Mesenchymal stem cell (in vitro differentiated cells and primary cell): ENCODE measurements at regions not wholly inside any gene's neighbourhood (a gene's known extent, or its start where the extent isn't known, plus 50 kb on each side); places are given as distances from the start of the nearest gene placed in this dataset.

Experiments used
- DNase-seq: peaks from one replicate; pipeline ENCODE4 v3.0.0-alpha.2; 2013
- H2AFZ ChIP-seq: one replicate; pipeline ENCODE4 v1.6.1; 2013; ENCODE audit warnings: low read depth, mild to moderate bottlenecking, control low read depth, inconsistent platforms, low read length, moderate library complexity
- H2AK5ac ChIP-seq: 2 replicates; pipeline ENCODE4 v1.6.1; 2013; ENCODE audit warnings: low read length, moderate library complexity, mild to moderate bottlenecking, inconsistent platforms; ENCODE audit not compliant: severe bottlenecking
- H2BK120ac ChIP-seq: one replicate; pipeline ENCODE4 v1.6.1; 2013; ENCODE audit warnings: low read depth, mild to moderate bottlenecking, inconsistent platforms, low read length, moderate library complexity
- H2BK12ac ChIP-seq, 2 experiments: one replicate each; pipeline ENCODE4 v1.6.1; 2013; ENCODE audit warnings: inconsistent platforms in 2 of 2, low read length in 2 of 2, mild to moderate bottlenecking in 2 of 2, moderate library complexity in 2 of 2, control low read depth in 1 of 2
- H2BK15ac ChIP-seq: one replicate; pipeline ENCODE4 v1.6.1; 2013; ENCODE audit warnings: mild to moderate bottlenecking, low read depth, inconsistent platforms; ENCODE audit not compliant: poor library complexity, severe bottlenecking
- H2BK5ac ChIP-seq: 2 replicates; pipeline ENCODE4 v1.6.1; 2013; ENCODE audit warnings: low read depth, mild to moderate bottlenecking, low read length, control low read depth, inconsistent platforms; ENCODE audit not compliant: poor library complexity, severe bottlenecking
- H3K14ac ChIP-seq, 2 experiments: one replicate each; pipeline ENCODE4 v1.6.1; 2013; ENCODE audit warnings: inconsistent platforms in 2 of 2, low read length in 2 of 2, control low read depth in 1 of 2, mild to moderate bottlenecking in 1 of 2, moderate library complexity in 1 of 2
- H3K18ac ChIP-seq, 2 experiments: one replicate each; pipeline ENCODE4 v1.6.1; 2013; ENCODE audit warnings: inconsistent platforms in 2 of 2, low read length in 2 of 2, control low read depth in 1 of 2, low read depth in 1 of 2, mild to moderate bottlenecking in 1 of 2
- H3K23ac ChIP-seq, 2 experiments: one replicate each; pipeline ENCODE4 v1.6.1; 2013; ENCODE audit warnings: inconsistent platforms in 2 of 2, low read length in 2 of 2, mild to moderate bottlenecking in 2 of 2, moderate library complexity in 2 of 2, control low read depth in 1 of 2
- H3K27ac ChIP-seq: 2 replicates; pipeline ENCODE4 v1.5.1; 2013; ENCODE audit warnings: mild to moderate bottlenecking, moderate library complexity, low read length, control low read depth, inconsistent platforms; ENCODE audit not compliant: poor library complexity, severe bottlenecking
- H3K27me3 ChIP-seq, 2 experiments: 2 replicates each; pipeline versions ENCODE4 v1.6.1 to v1.7.0; 2013; ENCODE audit warnings: low read length in 2 of 2, mild to moderate bottlenecking in 2 of 2, moderate library complexity in 2 of 2, control low read depth in 1 of 2, inconsistent platforms in 1 of 2; ENCODE audit not compliant: control insufficient read depth in 1 of 2, insufficient read depth in 1 of 2
- H3K36me3 ChIP-seq, 2 experiments: 2 replicates each; pipeline versions ENCODE4 v1.6.1 to v1.7.0; 2013; ENCODE audit warnings: low read length in 2 of 2, control low read depth in 1 of 2, inconsistent platforms in 1 of 2, low read depth in 1 of 2, mild to moderate bottlenecking in 1 of 2; ENCODE audit not compliant: insufficient read depth in 2 of 2, control insufficient read depth in 1 of 2
- H3K4ac ChIP-seq, 2 experiments: one replicate each; pipeline ENCODE4 v1.6.1; 2013; ENCODE audit warnings: inconsistent platforms in 2 of 2, low read length in 2 of 2, mild to moderate bottlenecking in 2 of 2, moderate library complexity in 2 of 2, control low read depth in 1 of 2, low read depth in 1 of 2
- H3K4me1 ChIP-seq: 2 replicates; pipeline ENCODE4 v1.6.1; 2013; ENCODE audit warnings: low read depth, low read length, control low read depth; ENCODE audit not compliant: control insufficient read depth, insufficient read depth
- H3K4me2 ChIP-seq: 2 replicates; pipeline ENCODE4 v1.6.1; 2013; ENCODE audit warnings: low read length, mild to moderate bottlenecking, inconsistent platforms; ENCODE audit not compliant: poor library complexity, severe bottlenecking
- H3K4me3 ChIP-seq, 2 experiments: 2 replicates each; pipeline versions ENCODE4 v1.5.1 to v1.7.0; 2013; ENCODE audit warnings: low read length in 2 of 2, mild to moderate bottlenecking in 2 of 2, control low read depth in 1 of 2, low read depth in 1 of 2; ENCODE audit not compliant: insufficient read depth in 1 of 2
- H3K79me1 ChIP-seq: replicated peaks from 2 replicates; pipeline ENCODE4 v1.6.1; 2013; ENCODE audit warnings: mild to moderate bottlenecking, control low read depth, low read length, inconsistent platforms; ENCODE audit not compliant: poor library complexity, severe bottlenecking
- H3K9ac ChIP-seq: 2 replicates; pipeline ENCODE4 v1.7.0; 2013; ENCODE audit warnings: mild to moderate bottlenecking, low read length, moderate library complexity
- H3K9me3 ChIP-seq: 2 replicates; pipeline ENCODE4 v1.7.0; 2013; ENCODE audit warnings: mild to moderate bottlenecking, low read length; ENCODE audit not compliant: control insufficient read depth
- H4K8ac ChIP-seq: one replicate; pipeline ENCODE4 v1.6.1; 2013; ENCODE audit warnings: inconsistent platforms, mild to moderate bottlenecking, low read length, moderate library complexity
- H4K91ac ChIP-seq: one replicate; pipeline ENCODE4 v1.6.1; 2013; ENCODE audit warnings: mild to moderate bottlenecking, low read length, inconsistent platforms
- WGBS: methylation state at CpG from one replicate; pipeline ENCODE4 v1.1.7; 2013; ENCODE audit warnings: mixed read lengths; 5-methylcytosine and 5-hydroxymethylcytosine counted together

GRCh38 chr12:85657251-85657650, 179.0 kb downstream of the RASSF9 start:
- H3K79me1 ChIP-seq, result no peaks in the 10 kb centered on the region
- no peak overlapping the region for H4K91ac ChIP-seq
- H2AFZ ChIP-seq, result no peak overlapping the region
- H2AK5ac ChIP-seq, result no peak overlapping the region
- H4K8ac ChIP-seq, result no peak overlapping the region
- no peak overlapping the region for H3K18ac ChIP-seq
- H2BK15ac ChIP-seq, result no peak overlapping the region
- H3K9ac ChIP-seq, result no peak overlapping the region
- H3K36me3 ChIP-seq, result no peaks in the 10 kb centered on the region
- no peaks in the 10 kb centered on the region for H3K4me1 ChIP-seq
- no peak overlapping the region for H2BK5ac ChIP-seq
- H3K4ac ChIP-seq, result no peak overlapping the region
- no peak overlapping the region for H2BK12ac ChIP-seq
- no peak overlapping the region for H3K23ac ChIP-seq
- H3K14ac ChIP-seq, result no peak overlapping the region
- H3K27me3 ChIP-seq, result no peaks in the 10 kb centered on the region
- H2BK120ac ChIP-seq, result no peak overlapping the region
- peaks cover 12% of the 10 kb centered on the region for H3K9me3 ChIP-seq
- H3K4me3 ChIP-seq, result no peak overlapping the region
- no peak overlapping the region for H3K4me2 ChIP-seq
- no peak overlapping the region for H3K27ac ChIP-seq
- no CpG with 5 or more reads among the region's 2 CpGs for WGBS
- DNase-seq, result no peak

GRCh38 chr12:85657836-85658630, 178.2 kb downstream of the RASSF9 start:
- Histone ChIP-seq H3K4me2 (no peak overlapping the region), H3K23ac (no peak overlapping the region), H3K4me1 (no peaks in the 10 kb centered on the region), H2BK120ac (no peak overlapping the region), H3K9me3 (peaks cover 5% of the 10 kb centered on the region), H3K4me3 (no peak overlapping the region), H3K36me3 (no peaks in the 10 kb centered on the region), H2AK5ac (no peak overlapping the region), H3K27ac (no peak overlapping the region), H3K4ac (no peak overlapping the region), H3K9ac (no peak overlapping the region), H4K8ac (no peak overlapping the region), H3K14ac (no peak overlapping the region), H2BK15ac (no peak overlapping the region), H2BK5ac (no peak overlapping the region), H3K18ac (no peak overlapping the region), H2AFZ (no peak overlapping the region), H2BK12ac (no peak overlapping the region), H3K27me3 (no peaks in the 10 kb centered on the region), H4K91ac (no peak overlapping the region), H3K79me1 (no peaks in the 10 kb centered on the region)
- DNase-seq, result no peak
- 100% methylated on average over 2 of the region's 2 CpGs for WGBS

- no peak overlapping the region for H3K4ac ChIP-seq
- H4K8ac ChIP-seq, result no peak overlapping the region
- H2BK12ac ChIP-seq, result no peak overlapping the region
- no peak overlapping the region for H3K18ac ChIP-seq
- no peaks in the 10 kb centered on the region for H3K79me1 ChIP-seq
- no peak overlapping the region for H2BK15ac ChIP-seq
- H3K27ac ChIP-seq, result no peak overlapping the region
- no peak overlapping the region for H3K14ac ChIP-seq
- no peaks in the 10 kb centered on the region for H3K36me3 ChIP-seq
- no peak overlapping the region for H2BK5ac ChIP-seq
- no peaks in the 10 kb centered on the region for H3K4me1 ChIP-seq
- H2BK120ac ChIP-seq, result no peak overlapping the region
- 69% methylated on average over 6 of the region's 7 CpGs for WGBS
- no peak for DNase-seq
- H3K9me3 ChIP-seq, result peaks cover 5% of the 10 kb centered on the region
- H3K27me3 ChIP-seq, result no peaks in the 10 kb centered on the region
- H2AFZ ChIP-seq, result no peak overlapping the region
- no peak overlapping the region for H3K23ac ChIP-seq
- no peak overlapping the region for H4K91ac ChIP-seq
- H3K4me2 ChIP-seq, result no peak overlapping the region
- H3K9ac ChIP-seq, result no peak overlapping the region
- H3K4me3 ChIP-seq, result no peak overlapping the region
- H2AK5ac ChIP-seq, result no peak overlapping the region
Observed at GRCh38 chr12:85659754-85660530, 176.3 kb downstream of the RASSF9 start.

- Histone ChIP-seq H3K18ac (no peak overlapping the region), H3K27ac (no peak overlapping the region), H2AFZ (no peak overlapping the region), H3K4ac (no peak overlapping the region), H3K23ac (no peak overlapping the region), H2BK12ac (no peak overlapping the region), H3K4me2 (no peak overlapping the region), H3K4me1 (no peaks in the 10 kb centered on the region), H3K4me3 (no peak overlapping the region), H3K36me3 (no peaks in the 10 kb centered on the region), H3K9me3 (peaks cover 5% of the 10 kb centered on the region), H3K79me1 (no peaks in the 10 kb centered on the region), H2AK5ac (no peak overlapping the region), H3K27me3 (no peaks in the 10 kb centered on the region), H4K91ac (no peak overlapping the region), H2BK15ac (no peak overlapping the region), H3K14ac (no peak overlapping the region), H3K9ac (no peak overlapping the region), H2BK5ac (no peak overlapping the region), H2BK120ac (no peak overlapping the region), H4K8ac (no peak overlapping the region)
- no peak for DNase-seq
- 92% methylated on average over 4 of the region's 4 CpGs for WGBS
Observed at GRCh38 chr12:85661461-85662206, 174.6 kb downstream of the RASSF9 start.
